H1 (cell line): ENCODE measurements at regions not wholly inside any gene's neighbourhood (a gene's known extent, or its start where the extent isn't known, plus 50 kb on each side); places are given as distances from the start of the nearest gene placed in this dataset.

Experiments
- CTCF ChIA-PET: fragments of 300-600 bp; sonication (Branson Sonifier 250); formaldehyde crosslinking; loops from one replicate; lab custom pipeline; 2021; ENCODE audit not compliant: partially characterized antibody; lab: Charles Lee
- POLR2A ChIA-PET: fragments of 300-600 bp; sonication (Branson Sonifier 250); formaldehyde crosslinking; loops from one replicate; lab custom pipeline; 2021; ENCODE audit warnings: inconsistent platforms; ENCODE audit not compliant: partially characterized antibody; lab: Charles Lee
- DNase-seq, 2 experiments: peaks; one replicate each; pipeline versions ENCODE4 v3.0.0 to v3.0.0-alpha.2; 2010 to 2022; ENCODE audit warnings: low spot score in 2 of 2, low read depth in 1 of 2, mixed read lengths in 1 of 2
- FAIRE-seq: peaks from 2 replicates; lab custom pipeline; 2011; peaks lifted over from hg19 to GRCh38; lab: Jason Lieb, UNC
- H2AFZ ChIP-seq: 2 replicates; pipeline ENCODE4 v1.8.1; 2012; ENCODE audit warnings: low read length, inconsistent platforms
- H2AK5ac ChIP-seq: 2 replicates; pipeline ENCODE4 v1.6.1; 2013; ENCODE audit warnings: low read depth, low read length
- H2BK120ac ChIP-seq: replicated peaks from 2 replicates; pipeline ENCODE3; 2013; ENCODE audit warnings: low read depth, low read length, inconsistent platforms
- H2BK12ac ChIP-seq: 2 replicates; pipeline ENCODE4 v1.6.1; 2013; ENCODE audit warnings: low read depth, low read length
- H2BK15ac ChIP-seq: 2 replicates; pipeline ENCODE4 v1.6.1; 2013; ENCODE audit warnings: low read length
- H2BK20ac ChIP-seq: 2 replicates; pipeline ENCODE4 v1.6.1; 2013; ENCODE audit warnings: low read length
- H2BK5ac ChIP-seq: 2 replicates; pipeline ENCODE4 v1.6.1; 2013; ENCODE audit warnings: low read depth, low read length
- H3K14ac ChIP-seq: 2 replicates; pipeline ENCODE4 v1.6.1; 2013; ENCODE audit warnings: inconsistent platforms; ENCODE audit not compliant: insufficient read length
- H3K18ac ChIP-seq: 2 replicates; pipeline ENCODE4 v1.6.1; 2013; ENCODE audit warnings: low read length; ENCODE audit errors: extremely low read depth
- H3K23ac ChIP-seq: 2 replicates; pipeline ENCODE4 v1.6.1; 2013; ENCODE audit warnings: inconsistent platforms; ENCODE audit not compliant: insufficient read length
- H3K23me2 ChIP-seq: 2 replicates; pipeline ENCODE4 v1.6.1; 2013; ENCODE audit warnings: low read depth, low read length
- H3K27ac ChIP-seq: 2 replicates; pipeline ENCODE4 v1.6.1; 2011; ENCODE audit warnings: low read depth, low read length, inconsistent platforms
- H3K27me3 ChIP-seq, 4 experiments: replicated peaks in 1 of 4; 1 replicate in 1 of 4; 2 replicates in 3 of 4; pipeline versions ENCODE4 v1.6.1 to v1.8.1; 2011 to 2013; ENCODE audit warnings: low read length in 3 of 4, mild to moderate bottlenecking in 3 of 4, inconsistent platforms in 2 of 4, mixed read lengths in 2 of 4, moderate library complexity in 1 of 4; ENCODE audit not compliant: control insufficient read depth in 3 of 4, insufficient read depth in 3 of 4; ENCODE audit errors: extremely low read depth in 1 of 4
- H3K36me3 ChIP-seq, 4 experiments: 2 replicates each; pipeline versions ENCODE4 v1.6.1 to v1.8.1; 2011 to 2013; ENCODE audit warnings: mild to moderate bottlenecking in 4 of 4, low read length in 3 of 4, moderate library complexity in 2 of 4, control low read depth in 1 of 4, inconsistent platforms in 1 of 4; ENCODE audit not compliant: insufficient read depth in 4 of 4, control insufficient read depth in 2 of 4
- H3K4ac ChIP-seq: replicated peaks from 2 replicates; pipeline ENCODE3; 2013; ENCODE audit warnings: low read length, low read depth, mixed read lengths, inconsistent platforms; ENCODE audit not compliant: insufficient read length
- H3K4me1 ChIP-seq, 4 experiments: replicated peaks in 1 of 4; 1 replicate in 1 of 4; 2 replicates in 3 of 4; pipeline versions ENCODE4 v1.6.1 to v1.8.1; 2011 to 2013; ENCODE audit warnings: low read length in 3 of 4, inconsistent platforms in 2 of 4, mixed read lengths in 1 of 4; ENCODE audit not compliant: insufficient read depth in 4 of 4, control insufficient read depth in 3 of 4
- H3K4me2 ChIP-seq, 2 experiments: 2 replicates each; pipeline versions ENCODE4 v1.6.1 to v1.8.1; 2011 to 2013; ENCODE audit warnings: low read depth in 2 of 2, low read length in 2 of 2, control low read depth in 1 of 2, inconsistent platforms in 1 of 2, mild to moderate bottlenecking in 1 of 2; ENCODE audit not compliant: insufficient read depth in 1 of 2
- H3K4me3 ChIP-seq, 4 experiments: fragments of 200-600, 300-600 bp in 1 of 4; sonication (generic), shearing (Covaris generic), sonication (Bioruptor Twin) in 1 of 4; 2 replicates each; pipeline versions ENCODE4 v1.5.1 to v1.8.1; 2011 to 2016; ENCODE audit warnings: low read length in 4 of 4, low read depth in 3 of 4, control low read depth in 2 of 4, inconsistent platforms in 2 of 4, mild to moderate bottlenecking in 2 of 4, mixed read lengths in 1 of 4, moderate library complexity in 1 of 4; ENCODE audit not compliant: insufficient read depth in 2 of 4; ENCODE audit errors: extremely low read depth in 1 of 4
- H3K56ac ChIP-seq: replicated peaks from 2 replicates; pipeline ENCODE3; 2013; ENCODE audit warnings: low read depth, mild to moderate bottlenecking, mixed read lengths, low read length, inconsistent platforms; ENCODE audit not compliant: insufficient read length
- H3K79me1 ChIP-seq: 2 replicates; pipeline ENCODE4 v1.6.1; 2013; ENCODE audit warnings: low read depth, low read length, control low read depth
- H3K79me2 ChIP-seq, 2 experiments: 2 replicates each; pipeline versions ENCODE4 v1.6.1 to v1.8.1; 2012 to 2013; ENCODE audit warnings: low read length in 2 of 2, mild to moderate bottlenecking in 2 of 2, inconsistent platforms in 1 of 2; ENCODE audit not compliant: insufficient read depth in 2 of 2, control insufficient read depth in 1 of 2
- H3K9ac ChIP-seq, 4 experiments: replicated peaks in 1 of 4; 1 replicate in 1 of 4; 2 replicates in 3 of 4; pipeline versions ENCODE4 v1.6.1 to v1.8.1; 2011 to 2013; ENCODE audit warnings: low read depth in 3 of 4, low read length in 3 of 4, control low read depth in 2 of 4, mild to moderate bottlenecking in 2 of 4, moderate library complexity in 2 of 4, inconsistent platforms in 1 of 4; ENCODE audit errors: extremely low read depth in 1 of 4
- H3K9me3 ChIP-seq, 2 experiments: 2 replicates each; pipeline versions ENCODE4 v1.6.1 to v1.8.1; 2012 to 2013; ENCODE audit warnings: mild to moderate bottlenecking in 2 of 2, moderate library complexity in 2 of 2, control low read depth in 1 of 2, inconsistent platforms in 1 of 2, low read depth in 1 of 2, low read length in 1 of 2, mixed read lengths in 1 of 2; ENCODE audit not compliant: insufficient read depth in 2 of 2
- H4K20me1 ChIP-seq, 2 experiments: replicated peaks in 1 of 2; 2 replicates each; pipeline versions ENCODE3 to v1.8.1; 2011 to 2013; ENCODE audit warnings: inconsistent platforms in 2 of 2, low read length in 2 of 2, mild to moderate bottlenecking in 1 of 2; ENCODE audit not compliant: insufficient read depth in 2 of 2, control insufficient read depth in 1 of 2
- H4K5ac ChIP-seq: 2 replicates; pipeline ENCODE4 v1.6.1; 2013; ENCODE audit warnings: low read length, low read depth, mixed read lengths, inconsistent platforms; ENCODE audit not compliant: insufficient read length
- H4K8ac ChIP-seq: 2 replicates; pipeline ENCODE4 v1.8.0; 2013; ENCODE audit warnings: mild to moderate bottlenecking, moderate library complexity, low read length, inconsistent platforms; ENCODE audit not compliant: insufficient read depth; ENCODE audit errors: extremely low read depth
- H4K91ac ChIP-seq: replicated peaks from 2 replicates; pipeline ENCODE3; 2013; ENCODE audit warnings: low read length, mixed read lengths, inconsistent platforms; ENCODE audit not compliant: insufficient read length
- ATF2 ChIP-seq: IDR thresholded peaks from 2 replicates; pipeline ENCODE4 v1.6.1; 2012; ENCODE audit warnings: low read length, inconsistent platforms
- ATF3 ChIP-seq: IDR thresholded peaks from 2 replicates; pipeline ENCODE4 v1.6.1; 2011; ENCODE audit warnings: low read depth, mild to moderate bottlenecking, low read length; ENCODE audit not compliant: insufficient read depth
- BACH1 ChIP-seq: IDR thresholded peaks from 2 replicates; pipeline ENCODE4 v1.6.1; 2012; ENCODE audit warnings: low read length, improper control_type of control experiment
- CBX8 ChIP-seq: fragments of 300-800, 300-1000 bp; sonication (generic); IDR thresholded peaks from 2 replicates; pipeline ENCODE4 v1.7.1; 2016; ENCODE audit warnings: low read depth, low read length, borderline replicate concordance
- EP300 ChIP-seq, 2 experiments: IDR thresholded peaks; 1 replicate in 1 of 2; 2 replicates in 1 of 2; pipeline ENCODE4 v1.6.1; 2011 to 2012; ENCODE audit warnings: low read depth in 2 of 2, low read length in 2 of 2, mild to moderate bottlenecking in 2 of 2, borderline replicate concordance in 1 of 2, inconsistent platforms in 1 of 2, moderate library complexity in 1 of 2
- JUND ChIP-seq: IDR thresholded peaks from 2 replicates; pipeline ENCODE4 v1.6.1; 2011; ENCODE audit warnings: mild to moderate bottlenecking, improper control_type of control experiment, low read length
- MAFK ChIP-seq: IDR thresholded peaks from 2 replicates; pipeline ENCODE4 v1.6.1; 2012; ENCODE audit warnings: low read depth, mild to moderate bottlenecking, improper control_type of control experiment, low read length
- POLR2AphosphoS5 ChIP-seq: IDR thresholded peaks from 2 replicates; pipeline ENCODE4 v1.6.1; 2011; ENCODE audit warnings: low read depth, low read length
- RFX5 ChIP-seq: IDR thresholded peaks from 2 replicates; pipeline ENCODE4 v1.6.1; 2011; ENCODE audit warnings: low read depth, low read length, improper control_type of control experiment, borderline replicate concordance
- YY1 ChIP-seq: IDR thresholded peaks from 2 replicates; pipeline ENCODE4 v1.6.1; 2011; ENCODE audit warnings: low read depth, mild to moderate bottlenecking, low read length
- ZNF274 ChIP-seq: IDR thresholded peaks from 2 replicates; pipeline ENCODE4 v1.7.0; 2012; ENCODE audit warnings: low read length, borderline replicate concordance; ENCODE audit errors: extremely low read depth
- WGBS, 2 experiments: shearing (Covaris generic) in 1 of 2; methylation state at CpG; one replicate each; pipeline versions ENCODE4 v1.1.6 to v1.1.7; 2013 to 2015; ENCODE audit warnings: low lambda C conversion rate in 2 of 2, mixed read lengths in 2 of 2, inconsistent platforms in 1 of 2, low coverage in 1 of 2, missing lambda C conversion rate in 1 of 2; ENCODE audit not compliant: insufficient replicate concordance in 2 of 2, insufficient coverage in 1 of 2, insufficient read length in 1 of 2; ENCODE audit errors: extremely low coverage in 1 of 2, missing lambda C conversion rate in 1 of 2; 5-methylcytosine and 5-hydroxymethylcytosine counted together
- TF ChIP-seq, protein P1 (sequence below): IDR thresholded peaks from 2 replicates; pipeline ENCODE4 v1.6.1; 2011; ENCODE audit warnings: low read length, improper control_type of control experiment

DNA sequence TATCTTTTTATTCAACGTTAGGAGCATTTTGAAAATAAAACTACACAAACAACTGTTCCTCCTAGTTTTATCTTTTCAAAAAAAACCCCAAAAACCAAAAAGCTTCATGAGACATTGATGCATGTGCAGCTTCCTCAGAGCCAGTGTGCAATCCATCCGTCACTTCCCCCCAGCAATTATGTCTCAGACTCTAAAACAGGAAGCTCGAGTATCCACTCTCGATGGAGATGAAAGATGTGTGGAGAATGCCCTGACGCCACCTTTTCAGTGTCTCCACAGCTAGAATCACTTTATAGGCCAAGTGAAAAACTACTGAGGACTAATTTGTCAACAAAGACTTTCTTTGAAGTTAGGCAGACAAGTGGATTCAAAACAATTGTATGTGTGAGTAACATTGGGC is 408.9 kb upstream of the SMARCA2 start:
- Histone ChIP-seq H3K4ac (no peak overlapping the region), H2BK12ac (no peak overlapping the region), H4K20me1 (no peaks in the 10 kb centered on the region), H3K23me2 (no peaks in the 10 kb centered on the region), H4K5ac (no peak overlapping the region), H3K9me3 (peaks cover 52 to 81% of the 10 kb centered on the region in 2 experiments), H3K27ac (no peak overlapping the region), H2BK20ac (no peak overlapping the region), H3K9ac (no peak overlapping the region), H3K4me2 (no peak overlapping the region), H2AK5ac (no peak overlapping the region), H4K8ac (no peak overlapping the region), H3K18ac (no peak overlapping the region), H3K79me2 (no peaks in the 10 kb centered on the region), H3K79me1 (no peaks in the 10 kb centered on the region), H3K23ac (no peak overlapping the region), H2BK15ac (no peak overlapping the region), H2AFZ (no peak overlapping the region), H3K56ac (no peak overlapping the region), H4K91ac (no peak overlapping the region), H3K4me3 (no peak overlapping the region), H3K36me3 (no peaks in the 10 kb centered on the region), H2BK120ac (no peak overlapping the region), H3K14ac (no peak overlapping the region), H2BK5ac (no peak overlapping the region), H3K27me3 (no peaks in the 10 kb centered on the region), H3K4me1 (no peaks in the 10 kb centered on the region)
- ChIA-PET CTCF (interaction anchor here (0.6 to 1.4 kb wide), 4 partner anchors 9 to 284 kb away, joined by 3 to 4 read pairs (median 3); no protein-coding TSS in a partner anchor), POLR2A (no interaction called here)
- 66% methylated on average over 5 of the region's 5 CpGs; no CpG with 5 or more reads in 1 of the 2 experiments for WGBS, 2 experiments
- FAIRE-seq (no peak), DNase-seq (no peak)
- TF ChIP-seq JUND (no peak), YY1 (no peak), CBX8 (no peak), ATF2 (no peak), ATF3 (no peak), POLR2AphosphoS5 (no peak), EP300 (IDR thresholded peaks at IDR 0.05; ENCODE audit: borderline replicate concordance in 1 of 2, low read depth in 2 of 2, low read length in 2 of 2) (no peak), BACH1 (no peak), ZNF274 (no peak), MAFK (no peak), RFX5 (no peak)
- TF ChIP-seq, protein P1, sequence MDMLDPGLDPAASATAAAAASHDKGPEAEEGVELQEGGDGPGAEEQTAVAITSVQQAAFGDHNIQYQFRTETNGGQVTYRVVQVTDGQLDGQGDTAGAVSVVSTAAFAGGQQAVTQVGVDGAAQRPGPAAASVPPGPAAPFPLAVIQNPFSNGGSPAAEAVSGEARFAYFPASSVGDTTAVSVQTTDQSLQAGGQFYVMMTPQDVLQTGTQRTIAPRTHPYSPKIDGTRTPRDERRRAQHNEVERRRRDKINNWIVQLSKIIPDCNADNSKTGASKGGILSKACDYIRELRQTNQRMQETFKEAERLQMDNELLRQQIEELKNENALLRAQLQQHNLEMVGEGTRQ: no peak
